Smooth muscle cell (in vitro differentiated cells): ENCODE measurements at regions not wholly inside any gene's neighbourhood (a gene's known extent, or its start where the extent isn't known, plus 50 kb on each side); places are given as distances from the start of the nearest gene placed in this dataset.

Experiments
- DNase-seq: peaks from one replicate; lab custom pipeline; 2025; ENCODE audit not compliant: unreplicated experiment; lab: John Stamatoyannopoulos, UW
- H2AFZ ChIP-seq: fragments of 200-600 bp; sonication (generic); 2 replicates; pipeline ENCODE4 v1.6.0; 2016; ENCODE audit warnings: antibody characterized with exemption, low read depth, mild to moderate bottlenecking
- H3F3A ChIP-seq: fragments of 200-600 bp; sonication (generic); 2 replicates; pipeline ENCODE4 v1.6.0; 2017; ENCODE audit warnings: antibody characterized with exemption, low read depth
- H3K27ac ChIP-seq: fragments of 200-600 bp; sonication (generic); 2 replicates; pipeline ENCODE4 v1.5.1; 2016; ENCODE audit warnings: low read depth, mild to moderate bottlenecking
- H3K27me3 ChIP-seq: fragments of 200-600 bp; sonication (generic); 2 replicates; pipeline ENCODE4 v1.6.1; 2016; ENCODE audit warnings: low read depth, mild to moderate bottlenecking
- H3K36me3 ChIP-seq: fragments of 200-600 bp; sonication (generic); 2 replicates; pipeline ENCODE4 v1.5.1; 2016; ENCODE audit warnings: low read depth
- H3K4me1 ChIP-seq: fragments of 200-600 bp; sonication (generic); 2 replicates; pipeline ENCODE4 v1.5.1; 2016; ENCODE audit warnings: low read depth
- H3K4me2 ChIP-seq: fragments of 200-600 bp; sonication (generic); 2 replicates; pipeline ENCODE4 v1.6.0; 2016; ENCODE audit warnings: mild to moderate bottlenecking
- H3K4me3 ChIP-seq: fragments of 200-600 bp; sonication (generic); 2 replicates; pipeline ENCODE4 v1.5.1; 2016; ENCODE audit warnings: mild to moderate bottlenecking
- H3K79me2 ChIP-seq: fragments of 200-600 bp; sonication (generic); 2 replicates; pipeline ENCODE4 v1.6.0; 2016; ENCODE audit warnings: low read depth, mild to moderate bottlenecking
- H3K9ac ChIP-seq: fragments of 200-600 bp; sonication (generic); 2 replicates; pipeline ENCODE4 v1.6.0; 2016; ENCODE audit warnings: low read depth
- H3K9me3 ChIP-seq: fragments of 200-600 bp; sonication (generic); replicated peaks from 2 replicates; pipeline ENCODE4 v1.5.1; 2016; ENCODE audit warnings: low read depth
- H4K20me1 ChIP-seq: fragments of 200-600 bp; sonication (generic); 2 replicates; pipeline ENCODE4 v1.6.0; 2016; ENCODE audit warnings: low read depth
- WGBS: methylation state at CpG from one replicate; pipeline ENCODE4 v1.1.7; 2016; ENCODE audit warnings: low lambda C conversion rate; 5-methylcytosine and 5-hydroxymethylcytosine counted together
- TF ChIP-seq, protein P1 (sequence below): fragments of 200-600 bp; sonication (generic); IDR thresholded peaks from 2 replicates; pipeline ENCODE4 v1.5.1; 2017; ENCODE audit warnings: borderline replicate concordance, mild to moderate bottlenecking, antibody characterized with exemption; ENCODE audit not compliant: insufficient read depth, poor library complexity, severe bottlenecking

DNA sequence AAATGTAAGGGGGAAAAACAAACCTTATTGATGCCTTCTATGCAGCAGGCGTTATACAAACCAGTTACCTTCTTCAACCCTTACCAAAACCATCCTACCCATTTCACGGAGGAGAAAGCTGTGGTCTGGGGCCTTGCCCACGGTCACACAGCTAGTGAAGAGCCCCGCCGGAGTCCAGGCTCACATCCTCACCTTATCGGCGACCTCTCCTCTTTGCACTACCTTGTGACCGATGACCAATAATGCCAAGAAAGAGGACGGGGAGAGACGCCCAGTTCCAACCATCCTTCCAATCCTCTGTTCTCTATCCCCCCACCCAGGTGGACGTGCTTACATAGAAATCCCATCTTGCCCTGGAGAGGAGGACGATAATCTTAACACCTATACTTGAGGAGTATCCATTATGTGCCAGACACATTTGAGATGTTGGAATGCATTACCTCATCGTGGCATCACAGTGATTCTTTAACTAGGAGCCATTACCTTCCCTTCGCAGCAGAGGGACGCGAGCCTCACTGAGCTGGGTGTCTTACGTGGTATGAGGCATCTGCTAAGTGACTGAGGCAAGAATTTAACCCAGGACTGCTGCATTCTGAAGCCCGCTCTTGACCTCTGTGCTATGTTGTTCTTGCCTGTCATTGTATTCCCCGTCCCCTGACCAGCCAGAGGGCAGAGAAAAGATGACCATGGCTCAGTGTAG is 253.7 kb upstream of the B3GAT1 start:
- H3K36me3 ChIP-seq = no peaks in the 10 kb centered on the region
- H3K9me3 ChIP-seq = no peaks in the 10 kb centered on the region
- no peaks in the 10 kb centered on the region for H3K79me2 ChIP-seq
- TF ChIP-seq, protein P1, sequence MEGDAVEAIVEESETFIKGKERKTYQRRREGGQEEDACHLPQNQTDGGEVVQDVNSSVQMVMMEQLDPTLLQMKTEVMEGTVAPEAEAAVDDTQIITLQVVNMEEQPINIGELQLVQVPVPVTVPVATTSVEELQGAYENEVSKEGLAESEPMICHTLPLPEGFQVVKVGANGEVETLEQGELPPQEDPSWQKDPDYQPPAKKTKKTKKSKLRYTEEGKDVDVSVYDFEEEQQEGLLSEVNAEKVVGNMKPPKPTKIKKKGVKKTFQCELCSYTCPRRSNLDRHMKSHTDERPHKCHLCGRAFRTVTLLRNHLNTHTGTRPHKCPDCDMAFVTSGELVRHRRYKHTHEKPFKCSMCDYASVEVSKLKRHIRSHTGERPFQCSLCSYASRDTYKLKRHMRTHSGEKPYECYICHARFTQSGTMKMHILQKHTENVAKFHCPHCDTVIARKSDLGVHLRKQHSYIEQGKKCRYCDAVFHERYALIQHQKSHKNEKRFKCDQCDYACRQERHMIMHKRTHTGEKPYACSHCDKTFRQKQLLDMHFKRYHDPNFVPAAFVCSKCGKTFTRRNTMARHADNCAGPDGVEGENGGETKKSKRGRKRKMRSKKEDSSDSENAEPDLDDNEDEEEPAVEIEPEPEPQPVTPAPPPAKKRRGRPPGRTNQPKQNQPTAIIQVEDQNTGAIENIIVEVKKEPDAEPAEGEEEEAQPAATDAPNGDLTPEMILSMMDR = no peak
- no peaks in the 10 kb centered on the region for H3F3A ChIP-seq
- 89% methylated on average over 19 of the region's 19 CpGs for WGBS
- H2AFZ ChIP-seq = no peak overlapping the region
- no peak overlapping the region for H3K4me2 ChIP-seq
- H3K27ac ChIP-seq = no peak overlapping the region
- H4K20me1 ChIP-seq = no peaks in the 10 kb centered on the region
- no peaks in the 10 kb centered on the region for H3K4me1 ChIP-seq
- H3K27me3 ChIP-seq = peaks cover 5% of the 10 kb centered on the region
- H3K4me3 ChIP-seq = no peak overlapping the region
- H3K9ac ChIP-seq = no peak overlapping the region
- no peak for DNase-seq

DNA sequence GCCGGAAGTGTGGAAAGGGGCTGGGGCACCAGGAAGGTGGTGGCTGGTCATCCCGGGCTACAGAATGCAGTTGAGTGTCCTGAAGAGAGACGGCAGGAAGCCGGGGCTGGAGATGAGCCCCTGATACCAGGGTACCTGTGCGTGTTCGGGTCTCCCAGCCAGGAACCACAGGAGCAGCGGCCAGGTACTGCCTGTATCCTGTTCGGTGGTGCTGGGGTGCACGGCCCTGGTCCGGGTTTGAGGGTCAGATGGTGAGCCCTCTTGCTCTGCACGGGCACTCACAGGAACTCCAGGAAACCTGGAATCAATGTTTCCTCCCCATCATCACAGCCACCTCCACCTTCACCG is 253.1 kb upstream of the B3GAT1 start:
- H3K4me1 ChIP-seq = no peaks in the 10 kb centered on the region
- 95% methylated on average over 12 of the region's 12 CpGs for WGBS
- no peak for DNase-seq
- H3K4me2 ChIP-seq = no peak overlapping the region
- no peaks in the 10 kb centered on the region for H4K20me1 ChIP-seq
- no peaks in the 10 kb centered on the region for H3F3A ChIP-seq
- H3K79me2 ChIP-seq = no peaks in the 10 kb centered on the region
- no peak overlapping the region for H3K27ac ChIP-seq
- no peak overlapping the region for H2AFZ ChIP-seq
- H3K9me3 ChIP-seq = no peaks in the 10 kb centered on the region
- H3K4me3 ChIP-seq = no peak overlapping the region
- H3K27me3 ChIP-seq = peaks cover 3% of the 10 kb centered on the region
- no peak overlapping the region for H3K9ac ChIP-seq
- H3K36me3 ChIP-seq = no peaks in the 10 kb centered on the region
- TF ChIP-seq, protein P1 = no peak

DNA sequence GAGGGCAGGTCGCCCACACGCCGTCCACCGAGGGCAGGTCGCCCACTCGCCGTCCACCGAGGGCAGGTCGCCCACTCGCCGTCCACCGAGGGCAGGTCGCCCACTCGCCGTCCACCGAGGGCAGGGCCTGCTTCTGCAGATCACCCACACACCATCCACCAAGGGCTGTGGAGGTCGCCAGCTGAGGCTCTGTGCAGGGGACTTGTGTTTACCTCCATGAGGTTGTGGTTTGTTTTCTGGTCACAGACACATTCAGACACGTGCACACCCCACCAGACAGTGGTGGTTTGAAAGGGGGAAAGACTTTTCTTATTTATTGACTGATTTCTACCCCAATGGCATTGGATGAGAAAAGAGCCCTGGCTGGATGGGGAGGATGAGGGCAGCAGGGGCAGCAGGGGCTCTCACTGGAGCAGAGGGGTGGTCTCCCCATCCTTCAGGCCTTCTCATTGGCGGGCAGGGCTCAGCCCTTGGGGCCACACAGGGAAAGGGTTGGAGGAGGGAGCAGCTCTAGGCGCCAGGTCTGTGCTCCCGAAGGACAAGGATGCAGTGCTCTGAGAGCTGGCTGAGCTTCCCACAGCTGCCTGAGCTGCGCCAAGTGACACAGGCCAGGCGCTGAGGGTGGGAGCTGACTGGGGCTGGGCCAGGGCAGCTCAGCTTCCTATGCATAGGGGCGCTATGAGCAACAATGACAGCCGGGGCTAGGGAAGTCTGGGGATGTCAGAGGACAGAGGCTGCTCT is 252.6 kb upstream of the B3GAT1 start:
- H3K4me1 ChIP-seq = no peaks in the 10 kb centered on the region
- DNase-seq = no peak
- H4K20me1 ChIP-seq = no peaks in the 10 kb centered on the region
- H2AFZ ChIP-seq = no peak overlapping the region
- H3K9me3 ChIP-seq = no peaks in the 10 kb centered on the region
- TF ChIP-seq, protein P1 = no peak
- no peak overlapping the region for H3K9ac ChIP-seq
- no peak overlapping the region for H3K27ac ChIP-seq
- no peaks in the 10 kb centered on the region for H3K79me2 ChIP-seq
- H3F3A ChIP-seq = no peaks in the 10 kb centered on the region
- no peak overlapping the region for H3K4me3 ChIP-seq
- WGBS = 85% methylated on average over 9 of the region's 25 CpGs
- H3K36me3 ChIP-seq = no peaks in the 10 kb centered on the region
- no peak overlapping the region for H3K4me2 ChIP-seq
- peaks cover 4% of the 10 kb centered on the region for H3K27me3 ChIP-seq
